IPS-15b (cell line): ENCODE measurements at regions not wholly inside any gene's neighbourhood (a gene's known extent, or its start where the extent isn't known, plus 50 kb on each side); places are given as distances from the start of the nearest gene placed in this dataset.

ENCODE experiments used
- H3K27me3 ChIP-seq: one replicate; pipeline ENCODE4 v1.6.1; 2013; ENCODE audit warnings: low read length; ENCODE audit not compliant: control insufficient read depth, insufficient read depth
- H3K36me3 ChIP-seq: one replicate; pipeline ENCODE4 v1.6.1; 2013; ENCODE audit warnings: low read length; ENCODE audit not compliant: control insufficient read depth, insufficient read depth
- H3K4me1 ChIP-seq: one replicate; pipeline ENCODE4 v1.6.1; 2013; ENCODE audit warnings: mild to moderate bottlenecking, low read length; ENCODE audit not compliant: control insufficient read depth, insufficient read depth
- H3K4me3 ChIP-seq: one replicate; pipeline ENCODE4 v1.5.1; 2013; ENCODE audit warnings: low read depth, low read length
- H3K9ac ChIP-seq: one replicate; pipeline ENCODE4 v1.6.1; 2013; ENCODE audit warnings: low read depth, mild to moderate bottlenecking, low read length
- H3K9me3 ChIP-seq: one replicate; pipeline ENCODE4 v1.6.1; 2013; ENCODE audit warnings: mild to moderate bottlenecking, low read length; ENCODE audit not compliant: control insufficient read depth, insufficient read depth

- Histone ChIP-seq H3K9ac (no peak overlapping the region), H3K27me3 (no peaks in the 10 kb centered on the region), H3K4me3 (no peak overlapping the region), H3K4me1 (no peaks in the 10 kb centered on the region), H3K36me3 (no peaks in the 10 kb centered on the region), H3K9me3 (no peaks in the 10 kb centered on the region)
These were observed 145.1 kb upstream of the ACTBL2 start for GRCh38 chr5:57627661-57628060.

- no peaks in the 10 kb centered on the region for H3K36me3 ChIP-seq
- no peak overlapping the region for H3K4me3 ChIP-seq
- H3K27me3 ChIP-seq: no peaks in the 10 kb centered on the region
- H3K4me1 ChIP-seq: no peaks in the 10 kb centered on the region
- H3K9me3 ChIP-seq: no peaks in the 10 kb centered on the region
- no peak overlapping the region for H3K9ac ChIP-seq
These were observed 144.1 kb upstream of the ACTBL2 start for GRCh38 chr5:57626703-57627102.

- no peaks in the 10 kb centered on the region for H3K36me3 ChIP-seq
- no peak overlapping the region for H3K9ac ChIP-seq
- H3K4me3 ChIP-seq: no peak overlapping the region
- no peaks in the 10 kb centered on the region for H3K27me3 ChIP-seq
- no peaks in the 10 kb centered on the region for H3K9me3 ChIP-seq
- no peaks in the 10 kb centered on the region for H3K4me1 ChIP-seq
These were observed 139.0 kb upstream of the ACTBL2 start for GRCh38 chr5:57621624-57622023.

GRCh38 chr5:57618767-57619381 is 136.3 kb upstream of the ACTBL2 start:
- no peak overlapping the region for H3K9ac ChIP-seq
- no peaks in the 10 kb centered on the region for H3K27me3 ChIP-seq
- no peaks in the 10 kb centered on the region for H3K36me3 ChIP-seq
- no peaks in the 10 kb centered on the region for H3K9me3 ChIP-seq
- H3K4me3 ChIP-seq: no peak overlapping the region
- H3K4me1 ChIP-seq: no peaks in the 10 kb centered on the region

GRCh38 chr5:57613741-57614140 is 131.1 kb upstream of the ACTBL2 start:
- H3K27me3 ChIP-seq: no peaks in the 10 kb centered on the region
- H3K9ac ChIP-seq: no peak overlapping the region
- no peaks in the 10 kb centered on the region for H3K9me3 ChIP-seq
- no peaks in the 10 kb centered on the region for H3K4me1 ChIP-seq
- no peak overlapping the region for H3K4me3 ChIP-seq
- H3K36me3 ChIP-seq: no peaks in the 10 kb centered on the region

- no peak overlapping the region for H3K9ac ChIP-seq
- H3K9me3 ChIP-seq: no peaks in the 10 kb centered on the region
- H3K36me3 ChIP-seq: no peaks in the 10 kb centered on the region
- H3K4me1 ChIP-seq: no peaks in the 10 kb centered on the region
- no peaks in the 10 kb centered on the region for H3K27me3 ChIP-seq
- no peak overlapping the region for H3K4me3 ChIP-seq
These were observed 128.6 kb upstream of the ACTBL2 start for GRCh38 chr5:57611177-57611576.

- Histone ChIP-seq H3K36me3 (no peaks in the 10 kb centered on the region), H3K4me3 (no peak overlapping the region), H3K4me1 (no peaks in the 10 kb centered on the region), H3K27me3 (no peaks in the 10 kb centered on the region), H3K9me3 (no peaks in the 10 kb centered on the region), H3K9ac (no peak overlapping the region)
These were observed 125.9 kb upstream of the ACTBL2 start for GRCh38 chr5:57608542-57608941.

- no peaks in the 10 kb centered on the region for H3K4me1 ChIP-seq
- H3K9ac ChIP-seq: no peak overlapping the region
- H3K36me3 ChIP-seq: no peaks in the 10 kb centered on the region
- H3K4me3 ChIP-seq: no peak overlapping the region
- no peaks in the 10 kb centered on the region for H3K27me3 ChIP-seq
- no peaks in the 10 kb centered on the region for H3K9me3 ChIP-seq
These were observed 119.4 kb upstream of the ACTBL2 start for GRCh38 chr5:57601996-57602395.

GRCh38 chr5:57600321-57600720 is 117.7 kb upstream of the ACTBL2 start:
- H3K9me3 ChIP-seq: no peaks in the 10 kb centered on the region
- H3K4me1 ChIP-seq: no peaks in the 10 kb centered on the region
- no peaks in the 10 kb centered on the region for H3K36me3 ChIP-seq
- no peak overlapping the region for H3K4me3 ChIP-seq
- H3K9ac ChIP-seq: no peak overlapping the region
- H3K27me3 ChIP-seq: no peaks in the 10 kb centered on the region

GRCh38 chr5:57598756-57599155 is 116.1 kb upstream of the ACTBL2 start:
- H3K9me3 ChIP-seq: no peaks in the 10 kb centered on the region
- no peaks in the 10 kb centered on the region for H3K4me1 ChIP-seq
- H3K36me3 ChIP-seq: no peaks in the 10 kb centered on the region
- H3K9ac ChIP-seq: no peak overlapping the region
- H3K27me3 ChIP-seq: no peaks in the 10 kb centered on the region
- no peak overlapping the region for H3K4me3 ChIP-seq

GRCh38 chr5:57598097-57598496 is 115.5 kb upstream of the ACTBL2 start:
- H3K9ac ChIP-seq: no peak overlapping the region
- no peaks in the 10 kb centered on the region for H3K9me3 ChIP-seq
- no peaks in the 10 kb centered on the region for H3K36me3 ChIP-seq
- H3K27me3 ChIP-seq: no peaks in the 10 kb centered on the region
- no peak overlapping the region for H3K4me3 ChIP-seq
- H3K4me1 ChIP-seq: no peaks in the 10 kb centered on the region

GRCh38 chr5:57595523-57595991 is 112.9 kb upstream of the ACTBL2 start:
- no peak overlapping the region for H3K4me3 ChIP-seq
- no peak overlapping the region for H3K9ac ChIP-seq

More at GRCh38 chr5:57595523-57595991, 112.9 kb upstream of the ACTBL2 start:
- Histone ChIP-seq H3K27me3 (no peaks in the 10 kb centered on the region), H3K9me3 (no peaks in the 10 kb centered on the region), H3K36me3 (no peaks in the 10 kb centered on the region), H3K4me1 (no peaks in the 10 kb centered on the region)
